ENCODE measurements at regions not wholly inside any gene's neighbourhood (a gene's known extent, or its start where the extent isn't known, plus 50 kb on each side); places are given as distances from the start of the nearest gene placed in this dataset.

GRCh38 chr3:162897291-162897690 lies 1400.7 kb downstream of the OTOL1 start:
- no peak for TF ChIP-seq CTCF (IDR thresholded peaks at IDR 0.05; ENCODE audit: extremely low read depth, missing control alignments)
- DNase-seq (ENCODE audit: low spot score): no peak

- no peak for DNase-seq (ENCODE audit: low spot score)
- no peak for TF ChIP-seq CTCF (IDR thresholded peaks at IDR 0.05; ENCODE audit: extremely low read depth, missing control alignments)
Measured at GRCh38 chr3:162932503-162932902, 1435.9 kb downstream of the OTOL1 start.

DNA sequence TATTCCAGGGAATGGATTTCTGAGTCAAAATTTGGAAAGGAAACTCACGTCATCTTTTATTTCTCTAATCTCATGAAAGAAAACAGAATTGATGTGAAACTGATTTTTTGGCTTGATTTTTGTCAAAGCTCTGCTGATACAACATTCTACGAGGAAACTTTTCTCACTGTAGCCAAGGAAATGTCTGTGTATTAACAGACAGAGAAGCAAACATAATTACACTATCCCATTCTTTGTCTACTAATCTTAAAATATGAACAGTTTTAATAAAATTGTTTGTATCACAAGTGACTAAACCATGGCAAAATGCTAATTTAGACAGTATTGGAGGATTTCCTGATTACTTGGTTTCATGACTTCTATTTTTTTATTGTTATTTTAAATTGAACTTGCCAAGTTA lies 1437.0 kb downstream of the OTOL1 start:
- no peak for DNase-seq (ENCODE audit: low spot score)
- TF ChIP-seq CTCF (IDR thresholded peaks at IDR 0.05; ENCODE audit: extremely low read depth, missing control alignments): no peak

GRCh38 chr3:162936706-162937105 lies 1440.1 kb downstream of the OTOL1 start:
- TF ChIP-seq CTCF (IDR thresholded peaks at IDR 0.05; ENCODE audit: extremely low read depth, missing control alignments): no peak
- DNase-seq (ENCODE audit: low spot score): no peak

GRCh38 chr3:162938083-162938482 lies 1441.5 kb downstream of the OTOL1 start:
- no peak for TF ChIP-seq CTCF (IDR thresholded peaks at IDR 0.05; ENCODE audit: extremely low read depth, missing control alignments)
- no peak for DNase-seq (ENCODE audit: low spot score)

- no peak for DNase-seq (ENCODE audit: low spot score)
- TF ChIP-seq CTCF (IDR thresholded peaks at IDR 0.05; ENCODE audit: extremely low read depth, missing control alignments): no peak
Measured at GRCh38 chr3:162945626-162946025, 1449.0 kb downstream of the OTOL1 start.

GRCh38 chr3:162956711-162957110 lies 1460.1 kb downstream of the OTOL1 start:
- no peak for DNase-seq (ENCODE audit: low spot score)
- no peak for TF ChIP-seq CTCF (IDR thresholded peaks at IDR 0.05; ENCODE audit: extremely low read depth, missing control alignments)
